MCF 10A (cell line): ENCODE measurements at regions not wholly inside any gene's neighbourhood (a gene's known extent, or its start where the extent isn't known, plus 50 kb on each side); places are given as distances from the start of the nearest gene placed in this dataset.

Experiments used
- BruUV-seq: library from RNA; stranded (reverse); fragments of 400-500 nt; replicated peaks from 2 replicates; lab custom pipeline; 2021; lab: Mats Ljungman, UMichigan
- CTCF ChIA-PET: fragments of 300-600 bp; sonication (Branson Sonifier 250); formaldehyde crosslinking; extraction: SDS; loops from one replicate; lab custom pipeline; 2021; ENCODE audit warnings: antibody characterized with exemption, inconsistent platforms; lab: Yijun Ruan, JAX
- POLR2A ChIA-PET: fragments of 300-600, 350-650 bp; sonication (Branson Sonifier 250); formaldehyde crosslinking; extraction: SDS; loops from one replicate; lab custom pipeline; 2020; ENCODE audit warnings: antibody characterized with exemption, inconsistent platforms; lab: Yijun Ruan, JAX
- DNase-seq: peaks from one replicate; pipeline ENCODE4 v3.0.0-alpha.2; 2018; ENCODE audit not compliant: unreplicated experiment
- H3K27ac Mint-ChIP-seq: one replicate; pipeline ENCODE4 v1.8.0; 2022; ENCODE audit warnings: mild to moderate bottlenecking, low read depth, mixed read lengths; ENCODE audit not compliant: unreplicated experiment
- H3K27me3 Mint-ChIP-seq: one replicate; pipeline ENCODE4 v1.8.0; 2022; ENCODE audit warnings: mixed read lengths; ENCODE audit not compliant: insufficient read depth, unreplicated experiment
- H3K36me3 Mint-ChIP-seq: one replicate; pipeline ENCODE4 v1.8.0; 2022; ENCODE audit warnings: mild to moderate bottlenecking, moderate library complexity, mixed read lengths; ENCODE audit not compliant: insufficient read depth, unreplicated experiment
- H3K4me1 Mint-ChIP-seq: one replicate; pipeline ENCODE4 v1.8.0; 2022; ENCODE audit warnings: mixed read lengths; ENCODE audit not compliant: insufficient read depth, unreplicated experiment
- H3K4me3 Mint-ChIP-seq: one replicate; pipeline ENCODE4 v1.8.0; 2022; ENCODE audit warnings: mild to moderate bottlenecking, moderate library complexity, mixed read lengths; ENCODE audit not compliant: unreplicated experiment
- H3K9me3 Mint-ChIP-seq: one replicate; pipeline ENCODE4 v1.8.0; 2022; ENCODE audit warnings: mixed read lengths; ENCODE audit not compliant: unreplicated experiment
- intact Hi-C: fragments of 100-400 bp; cut with micrococcal nuclease; formaldehyde crosslinking; loops from 2 replicates; pipeline ENCODE4 v1.14.1; 2022
- TF ChIP-seq, protein P1 (sequence below): fragments of 200-600 bp; IDR thresholded peaks from one replicate; pipeline ENCODE4 v1.8.0; 2022; ENCODE audit warnings: antibody characterized with exemption, mild to moderate bottlenecking; ENCODE audit not compliant: unreplicated experiment

DNA sequence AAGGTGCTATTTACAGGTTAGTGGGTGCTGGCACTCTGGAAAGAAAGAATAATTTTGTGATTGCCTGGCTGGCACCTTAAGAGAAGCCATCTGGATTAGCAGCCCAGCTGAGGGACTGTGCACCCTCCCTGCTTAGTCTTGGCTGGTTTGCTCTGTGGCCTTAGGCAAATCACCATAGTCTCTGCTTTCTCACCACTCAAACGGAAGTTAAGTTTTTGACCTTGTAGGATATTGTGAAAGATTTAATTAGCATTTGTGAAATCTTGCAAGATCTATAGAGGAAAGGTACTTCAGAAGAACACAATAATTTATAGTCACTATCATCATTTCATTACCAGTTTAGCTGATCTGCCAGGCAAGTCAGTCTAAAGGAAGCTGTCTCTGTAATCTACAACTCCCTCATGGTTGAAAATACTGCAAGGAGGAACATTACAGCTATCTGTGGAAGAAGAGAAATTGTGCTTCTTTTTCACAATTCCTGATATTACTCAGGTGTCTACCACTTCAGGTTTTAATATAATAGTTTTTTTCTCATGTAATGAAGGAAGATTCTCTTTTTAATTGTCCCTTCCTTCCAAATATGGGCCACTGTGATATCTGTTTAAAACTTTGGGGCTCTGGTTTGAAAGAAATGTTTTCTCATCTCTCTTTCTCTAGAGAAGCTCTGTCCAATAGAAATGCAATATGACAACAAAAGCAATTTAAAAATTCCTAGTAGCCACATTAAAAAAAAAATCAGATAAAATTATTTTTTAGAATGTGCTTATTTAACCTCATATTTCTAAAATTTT is 219.6 kb downstream of the PTEN start:
- H3K4me1 Mint-ChIP-seq: peaks cover 37% of the 10 kb centered on the region
- no peaks in the 10 kb centered on the region for H3K27me3 Mint-ChIP-seq
- H3K36me3 Mint-ChIP-seq: no peaks in the 10 kb centered on the region
- H3K27ac Mint-ChIP-seq: no peak overlapping the region
- H3K9me3 Mint-ChIP-seq: no peaks in the 10 kb centered on the region
- no TSS peak for BruUV-seq
- intact Hi-C loops: no loop called here
- CTCF ChIA-PET: interaction anchor here (0.6 kb wide), 2 partner anchors 14 to 17 kb away, joined by 3 to 5 read pairs; no protein-coding TSS in a partner anchor
- peak; percentile 72 for DNase-seq
- POLR2A ChIA-PET: interaction anchor here (1.0 to 3.5 kb wide), 8 partner anchors 9 to 221 kb away, joined by 3 to 19 read pairs (median 6); partner anchors contain the start of genes KLLN and PTEN
- TF ChIP-seq, protein P1, sequence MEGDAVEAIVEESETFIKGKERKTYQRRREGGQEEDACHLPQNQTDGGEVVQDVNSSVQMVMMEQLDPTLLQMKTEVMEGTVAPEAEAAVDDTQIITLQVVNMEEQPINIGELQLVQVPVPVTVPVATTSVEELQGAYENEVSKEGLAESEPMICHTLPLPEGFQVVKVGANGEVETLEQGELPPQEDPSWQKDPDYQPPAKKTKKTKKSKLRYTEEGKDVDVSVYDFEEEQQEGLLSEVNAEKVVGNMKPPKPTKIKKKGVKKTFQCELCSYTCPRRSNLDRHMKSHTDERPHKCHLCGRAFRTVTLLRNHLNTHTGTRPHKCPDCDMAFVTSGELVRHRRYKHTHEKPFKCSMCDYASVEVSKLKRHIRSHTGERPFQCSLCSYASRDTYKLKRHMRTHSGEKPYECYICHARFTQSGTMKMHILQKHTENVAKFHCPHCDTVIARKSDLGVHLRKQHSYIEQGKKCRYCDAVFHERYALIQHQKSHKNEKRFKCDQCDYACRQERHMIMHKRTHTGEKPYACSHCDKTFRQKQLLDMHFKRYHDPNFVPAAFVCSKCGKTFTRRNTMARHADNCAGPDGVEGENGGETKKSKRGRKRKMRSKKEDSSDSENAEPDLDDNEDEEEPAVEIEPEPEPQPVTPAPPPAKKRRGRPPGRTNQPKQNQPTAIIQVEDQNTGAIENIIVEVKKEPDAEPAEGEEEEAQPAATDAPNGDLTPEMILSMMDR: no peak
- no peak overlapping the region for H3K4me3 Mint-ChIP-seq

DNA sequence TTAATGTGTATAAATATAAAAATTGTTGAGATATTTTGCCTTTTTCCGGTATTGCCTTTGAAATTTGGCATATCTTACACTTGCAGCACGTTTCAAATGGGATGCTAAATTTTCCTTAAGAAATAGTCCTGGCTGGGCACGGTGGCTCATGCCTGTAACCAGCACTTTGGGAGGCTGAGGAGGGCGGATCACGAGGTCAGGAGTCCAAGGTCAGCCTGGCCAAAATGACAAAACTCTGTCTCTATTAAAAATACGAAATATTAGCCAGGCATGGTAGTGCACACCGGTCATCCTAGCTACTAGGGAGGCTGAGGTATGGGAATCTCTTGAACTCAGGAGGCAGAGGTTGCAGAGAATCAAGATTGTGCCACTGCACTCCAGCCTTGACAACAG is 220.2 kb downstream of the PTEN start:
- intact Hi-C loops: no loop called here
- no peak for DNase-seq
- H3K9me3 Mint-ChIP-seq: no peaks in the 10 kb centered on the region
- POLR2A ChIA-PET: interaction anchor here (1.0 to 3.5 kb wide), 7 partner anchors 8 to 221 kb away, joined by 3 to 19 read pairs (median 9); partner anchors contain the start of genes KLLN and PTEN
- no TSS peak for BruUV-seq
- no peak overlapping the region for H3K27ac Mint-ChIP-seq
- peaks cover 42% of the 10 kb centered on the region for H3K4me1 Mint-ChIP-seq
- H3K36me3 Mint-ChIP-seq: no peaks in the 10 kb centered on the region
- CTCF ChIA-PET: no interaction called here
- no peaks in the 10 kb centered on the region for H3K27me3 Mint-ChIP-seq
- TF ChIP-seq, protein P1: no peak
- H3K4me3 Mint-ChIP-seq: no peak overlapping the region

DNA sequence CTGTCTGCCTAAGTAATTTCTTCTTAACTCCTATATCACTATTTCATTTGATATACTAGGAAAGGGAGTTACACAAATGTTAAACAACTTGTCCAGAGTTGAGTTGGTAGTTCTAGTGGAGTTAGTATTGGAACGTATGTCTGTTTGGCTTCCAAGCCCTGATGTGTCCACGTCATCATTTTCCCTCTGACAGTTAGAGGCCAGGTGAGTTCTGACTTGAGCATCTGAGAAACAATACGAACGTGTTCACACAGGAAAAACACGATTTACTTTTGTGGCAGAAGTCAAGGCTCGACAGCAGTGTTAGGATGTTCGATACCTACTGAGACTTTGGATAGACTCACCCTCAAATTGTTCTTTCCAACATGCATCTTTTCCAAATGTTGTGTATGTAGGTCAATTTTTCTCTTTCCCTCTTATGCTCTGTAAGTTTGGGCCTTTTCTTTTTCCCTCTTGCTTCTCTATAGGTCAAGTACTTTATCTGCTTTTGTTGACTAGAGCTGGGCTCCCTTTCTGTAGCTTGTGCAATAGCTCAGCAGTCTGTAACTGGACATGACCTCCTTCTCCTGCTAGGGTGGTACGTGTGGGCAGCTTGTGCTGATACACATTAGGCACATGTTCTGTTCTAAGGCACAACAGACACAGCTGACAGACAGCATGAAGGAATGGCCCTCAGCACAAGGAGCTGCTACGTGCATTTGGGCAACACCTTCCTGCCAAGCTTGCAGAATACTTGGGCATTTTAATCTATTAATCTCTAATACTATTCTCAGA is 222.9 kb downstream of the PTEN start:
- intact Hi-C loops: no loop called here
- H3K4me1 Mint-ChIP-seq: peaks cover 55% of the 10 kb centered on the region
- BruUV-seq: no TSS peak
- H3K9me3 Mint-ChIP-seq: no peaks in the 10 kb centered on the region
- ChIA-PET CTCF (interaction anchor here (0.6 to 1.5 kb wide), 2 partner anchors 9 to 130 kb away, joined by 3 read pairs; no protein-coding TSS in a partner anchor), POLR2A (interaction anchor here (0.8 to 2.2 kb wide), 7 partner anchors 23 to 241 kb away, joined by 3 to 7 read pairs (median 3); no protein-coding TSS in a partner anchor)
- H3K36me3 Mint-ChIP-seq: no peaks in the 10 kb centered on the region
- no peak for DNase-seq
- H3K4me3 Mint-ChIP-seq: no peak overlapping the region
- no peak overlapping the region for H3K27ac Mint-ChIP-seq
- TF ChIP-seq, protein P1: no peak
- H3K27me3 Mint-ChIP-seq: no peaks in the 10 kb centered on the region
